CD8-positive, alpha-beta memory T cell (primary cell): ENCODE measurements at regions not wholly inside any gene's neighbourhood (a gene's known extent, or its start where the extent isn't known, plus 50 kb on each side); places are given as distances from the start of the nearest gene placed in this dataset.
A peak's percentile ranks its signal among the peaks of the same experiment; 100 is the strongest.

ENCODE experiments used
- CTCF ChIA-PET: fragments of 350-600 bp; sonication (Branson Sonifier 250); formaldehyde crosslinking; loops from one replicate; lab custom pipeline; 2021; ENCODE audit warnings: antibody characterized with exemption; lab: Charles Lee
- POLR2A ChIA-PET: fragments of 350-600 bp; sonication (Branson Sonifier 250); formaldehyde crosslinking; loops from one replicate; lab custom pipeline; 2021; ENCODE audit warnings: antibody characterized with exemption; lab: Charles Lee
- DNase-seq, 5 donors: peaks; one replicate each; pipeline versions ENCODE4 v3.0.0 to v3.0.0-alpha.2; 2020 to 2022; ENCODE audit warnings: mixed read lengths in 1 of 5
- H3K27ac ChIP-seq: one replicate; pipeline ENCODE4 v1.7.0; 2013; ENCODE audit warnings: low read depth, mild to moderate bottlenecking, low read length, moderate library complexity
- H3K27me3 ChIP-seq: 2 replicates; pipeline ENCODE4 v1.7.0; 2013; ENCODE audit warnings: low read length, mild to moderate bottlenecking; ENCODE audit not compliant: insufficient read depth, poor library complexity, severe bottlenecking
- H3K36me3 ChIP-seq: 2 replicates; pipeline ENCODE4 v1.7.0; 2013; ENCODE audit warnings: mild to moderate bottlenecking, low read length, moderate library complexity; ENCODE audit not compliant: insufficient read depth
- H3K4me1 ChIP-seq: 2 replicates; pipeline ENCODE4 v1.7.0; 2013; ENCODE audit warnings: mild to moderate bottlenecking, low read length, moderate library complexity; ENCODE audit not compliant: insufficient read depth
- H3K4me3 ChIP-seq: 2 replicates; pipeline ENCODE4 v1.7.0; 2013; ENCODE audit warnings: mild to moderate bottlenecking, low read length
- H3K9me3 ChIP-seq: 2 replicates; pipeline ENCODE4 v1.7.0; 2013; ENCODE audit warnings: mild to moderate bottlenecking, low read length
- H3K27ac Mint-ChIP-seq, 8 donors: one replicate each; pipeline ENCODE4 v1.8.0; 2020 to 2021; ENCODE audit warnings: mixed read lengths in 8 of 8, mild to moderate bottlenecking in 6 of 8, inconsistent platforms in 3 of 8, moderate library complexity in 3 of 8
- H3K27me3 Mint-ChIP-seq, 2 donors: one replicate each; pipeline ENCODE4 v1.8.0; 2020 to 2021; ENCODE audit warnings: mixed read lengths in 2 of 2, mild to moderate bottlenecking in 1 of 2, moderate library complexity in 1 of 2
- H3K36me3 Mint-ChIP-seq, 3 donors: one replicate each; pipeline ENCODE4 v1.8.0; 2020 to 2021; ENCODE audit warnings: mixed read lengths in 3 of 3, inconsistent platforms in 1 of 3, mild to moderate bottlenecking in 1 of 3
- H3K4me1 Mint-ChIP-seq, 3 donors: one replicate each; pipeline ENCODE4 v1.8.0; 2020 to 2021; ENCODE audit warnings: mixed read lengths in 3 of 3, inconsistent platforms in 1 of 3, mild to moderate bottlenecking in 1 of 3
- H3K4me3 Mint-ChIP-seq, 7 donors: one replicate each; pipeline ENCODE4 v1.8.0; 2020 to 2021; ENCODE audit warnings: mixed read lengths in 7 of 7, mild to moderate bottlenecking in 6 of 7, moderate library complexity in 4 of 7, inconsistent platforms in 2 of 7
- H3K9me3 Mint-ChIP-seq, 5 donors: one replicate each; pipeline ENCODE4 v1.8.0; 2020 to 2022; ENCODE audit warnings: mixed read lengths in 5 of 5, mild to moderate bottlenecking in 3 of 5, moderate library complexity in 2 of 5, inconsistent platforms in 1 of 5

GRCh38 chr2:23171108-23171507 lies 213.9 kb upstream of the KLHL29 start:
- POLR2A ChIA-PET, result no interaction called here
- Histone ChIP-seq H3K4me1 (no peaks in the 10 kb centered on the region), H3K9me3 (no peaks in the 10 kb centered on the region), H3K36me3 (no peaks in the 10 kb centered on the region), H3K4me3 (no peak overlapping the region), H3K27me3 (no peaks in the 10 kb centered on the region), H3K27ac (no peak overlapping the region)
- CTCF ChIA-PET, result no interaction called here
- no peak for DNase-seq
- Mint-ChIP-seq H3K27ac (no peak overlapping the region), H3K27me3 (peaks cover 4 to 5% of the 10 kb centered on the region in 2 donors), H3K36me3 (no peaks in the 10 kb centered on the region), H3K4me3 (no peak overlapping the region), H3K9me3 (peaks cover 0 to 4% (median 0%) of the 10 kb centered on the region in 5 donors), H3K4me1 (no peaks in the 10 kb centered on the region)

GRCh38 chr2:23178396-23178795 lies 206.6 kb upstream of the KLHL29 start:
- H3K27me3 Mint-ChIP-seq, result no peaks in the 10 kb centered on the region
- POLR2A ChIA-PET, result no interaction called here
- no peaks in the 10 kb centered on the region for H3K36me3 Mint-ChIP-seq

GRCh38 chr2:23183733-23184132 lies 201.2 kb upstream of the KLHL29 start:
- Mint-ChIP-seq H3K4me3 (no peak overlapping the region), H3K27ac (no peak overlapping the region), H3K4me1 (no peaks in the 10 kb centered on the region), H3K9me3 (peaks cover 0 to 5% (median 2%) of the 10 kb centered on the region in 5 donors), H3K27me3 (peaks cover 0 to 2% of the 10 kb centered on the region in 2 donors), H3K36me3 (no peaks in the 10 kb centered on the region)
- POLR2A ChIA-PET, result no interaction called here
- Histone ChIP-seq H3K4me1 (no peaks in the 10 kb centered on the region), H3K36me3 (no peaks in the 10 kb centered on the region), H3K4me3 (no peak overlapping the region), H3K27me3 (no peaks in the 10 kb centered on the region), H3K9me3 (no peaks in the 10 kb centered on the region), H3K27ac (no peak overlapping the region)
- no peak for DNase-seq
- CTCF ChIA-PET, result no interaction called here

More at GRCh38 chr2:23178396-23178795, 206.6 kb upstream of the KLHL29 start:
- H3K27ac Mint-ChIP-seq, result no peak overlapping the region
- CTCF ChIA-PET, result no interaction called here
- Histone ChIP-seq H3K36me3 (no peaks in the 10 kb centered on the region), H3K9me3 (no peaks in the 10 kb centered on the region), H3K4me1 (no peaks in the 10 kb centered on the region), H3K4me3 (no peak overlapping the region), H3K27ac (no peak overlapping the region), H3K27me3 (no peaks in the 10 kb centered on the region)
- no peak overlapping the region for H3K4me3 Mint-ChIP-seq
- H3K9me3 Mint-ChIP-seq, result peaks cover 0 to 5% (median 3%) of the 10 kb centered on the region in 5 donors
- H3K4me1 Mint-ChIP-seq, result no peaks in the 10 kb centered on the region
- DNase-seq, result no peak

- Mint-ChIP-seq H3K27me3 (peaks cover 0 to 3% of the 10 kb centered on the region in 2 donors), H3K4me3 (no peak overlapping the region), H3K9me3 (peaks cover 0 to 7% (median 0%) of the 10 kb centered on the region in 5 donors), H3K4me1 (no peaks in the 10 kb centered on the region), H3K36me3 (no peaks in the 10 kb centered on the region), H3K27ac (no peak overlapping the region)
- H3K36me3 ChIP-seq, result no peaks in the 10 kb centered on the region
- POLR2A ChIA-PET, result no interaction called here
- H3K27ac ChIP-seq, result no peak overlapping the region
- H3K4me3 ChIP-seq, result no peak overlapping the region
- H3K9me3 ChIP-seq, result no peaks in the 10 kb centered on the region
- H3K27me3 ChIP-seq, result no peaks in the 10 kb centered on the region
- no peak for DNase-seq
- CTCF ChIA-PET, result no interaction called here
- no peaks in the 10 kb centered on the region for H3K4me1 ChIP-seq
Measured at GRCh38 chr2:23198316-23199114, 186.5 kb upstream of the KLHL29 start.

GRCh38 chr2:23199115-23199918 lies 185.7 kb upstream of the KLHL29 start:
- Mint-ChIP-seq H3K27me3 (peaks cover 0 to 3% of the 10 kb centered on the region in 2 donors), H3K4me3 (no peak overlapping the region), H3K9me3 (peaks cover 0 to 9% (median 1%) of the 10 kb centered on the region in 5 donors), H3K27ac (no peak overlapping the region), H3K36me3 (no peaks in the 10 kb centered on the region), H3K4me1 (no peaks in the 10 kb centered on the region)
- POLR2A ChIA-PET, result no interaction called here
- no peaks in the 10 kb centered on the region for H3K9me3 ChIP-seq
- no peaks in the 10 kb centered on the region for H3K27me3 ChIP-seq
- CTCF ChIA-PET, result no interaction called here
- no peak overlapping the region for H3K4me3 ChIP-seq
- H3K27ac ChIP-seq, result no peak overlapping the region
- no peaks in the 10 kb centered on the region for H3K4me1 ChIP-seq
- no peak for DNase-seq
- H3K36me3 ChIP-seq, result no peaks in the 10 kb centered on the region

- no peak overlapping the region for H3K4me3 ChIP-seq
- ChIA-PET POLR2A (no interaction called here), CTCF (no interaction called here)
- no peak overlapping the region for H3K27ac ChIP-seq
- no peaks in the 10 kb centered on the region for H3K9me3 ChIP-seq
- no peak overlapping the region for H3K4me3 Mint-ChIP-seq
- no peaks in the 10 kb centered on the region for H3K36me3 ChIP-seq
- H3K9me3 Mint-ChIP-seq, result peaks cover 0 to 13% (median 5%) of the 10 kb centered on the region in 5 donors
- H3K27me3 ChIP-seq, result no peaks in the 10 kb centered on the region
- H3K27ac Mint-ChIP-seq, result no peak overlapping the region
- H3K4me1 ChIP-seq, result no peaks in the 10 kb centered on the region
- no peak for DNase-seq
- H3K27me3 Mint-ChIP-seq, result peaks cover 0 to 3% of the 10 kb centered on the region in 2 donors
- H3K36me3 Mint-ChIP-seq, result no peaks in the 10 kb centered on the region
- no peaks in the 10 kb centered on the region for H3K4me1 Mint-ChIP-seq
Measured at GRCh38 chr2:23200068-23200786, 184.8 kb upstream of the KLHL29 start.

- Histone ChIP-seq H3K4me3 (no peak overlapping the region), H3K36me3 (no peaks in the 10 kb centered on the region), H3K9me3 (no peaks in the 10 kb centered on the region), H3K27me3 (no peaks in the 10 kb centered on the region), H3K4me1 (no peaks in the 10 kb centered on the region), H3K27ac (no peak overlapping the region)
- no peaks in the 10 kb centered on the region for H3K36me3 Mint-ChIP-seq
- no peaks in the 10 kb centered on the region for H3K4me1 Mint-ChIP-seq
- CTCF ChIA-PET, result no interaction called here
- DNase-seq, result no peak
- peaks cover 0 to 13% (median 5%) of the 10 kb centered on the region in 5 donors for H3K9me3 Mint-ChIP-seq
- peaks cover 0 to 3% of the 10 kb centered on the region in 2 donors for H3K27me3 Mint-ChIP-seq
- H3K4me3 Mint-ChIP-seq, result no peak overlapping the region
- POLR2A ChIA-PET, result no interaction called here
- H3K27ac Mint-ChIP-seq, result no peak overlapping the region
Measured at GRCh38 chr2:23200787-23201114, 184.2 kb upstream of the KLHL29 start.

- Mint-ChIP-seq H3K27me3 (peaks cover 3 to 11% of the 10 kb centered on the region in 2 donors), H3K9me3 (peaks cover 0 to 15% (median 8%) of the 10 kb centered on the region in 5 donors), H3K36me3 (no peaks in the 10 kb centered on the region), H3K4me1 (no peaks in the 10 kb centered on the region), H3K27ac (peak overlapping the region in 1 of 8 donors; percentile 46), H3K4me3 (no peak overlapping the region)
- Histone ChIP-seq H3K27me3 (no peaks in the 10 kb centered on the region), H3K4me3 (no peak overlapping the region), H3K9me3 (no peaks in the 10 kb centered on the region), H3K4me1 (no peaks in the 10 kb centered on the region), H3K27ac (no peak overlapping the region), H3K36me3 (no peaks in the 10 kb centered on the region)
- no peak for DNase-seq
- ChIA-PET POLR2A (no interaction called here), CTCF (no interaction called here)
Measured at GRCh38 chr2:23203383-23203782, 181.6 kb upstream of the KLHL29 start.
